GM12874 (cell line): ENCODE measurements at regions not wholly inside any gene's neighbourhood (a gene's known extent, or its start where the extent isn't known, plus 50 kb on each side); places are given as distances from the start of the nearest gene placed in this dataset.

Experiments used
- CTCF ChIP-seq: IDR thresholded peaks from 2 replicates; pipeline ENCODE4 v1.5.1; 2011; ENCODE audit warnings: low read depth, mild to moderate bottlenecking, control low read depth, low read length, moderate library complexity; ENCODE audit not compliant: insufficient read depth

- no peak for TF ChIP-seq CTCF
Measured at GRCh38 chr2:150974864-150975263, 286.8 kb downstream of the RBM43 start.

- TF ChIP-seq CTCF: no peak
Measured at GRCh38 chr2:150974234-150974633, 287.4 kb downstream of the RBM43 start.

- TF ChIP-seq CTCF: no peak
Measured at GRCh38 chr2:150971910-150972309, 289.8 kb downstream of the RBM43 start.

GRCh38 chr2:150963336-150963735 lies 298.3 kb downstream of the RBM43 start:
- TF ChIP-seq CTCF: no peak

- TF ChIP-seq CTCF: no peak
Measured at GRCh38 chr2:150955231-150955630, 306.4 kb downstream of the RBM43 start.

- TF ChIP-seq CTCF: no peak
Measured at GRCh38 chr2:150946831-150947230, 314.8 kb downstream of the RBM43 start.

GRCh38 chr2:150944315-150944714 lies 317.3 kb downstream of the RBM43 start:
- no peak for TF ChIP-seq CTCF

GRCh38 chr2:150939087-150939486 lies 322.6 kb downstream of the RBM43 start:
- TF ChIP-seq CTCF: no peak
